ENCODE measurements at regions not wholly inside any gene's neighbourhood (a gene's known extent, or its start where the extent isn't known, plus 50 kb on each side); places are given as distances from the start of the nearest gene placed in this dataset.

GRCh38 chr2:215712219-215712868 is 276.5 kb upstream of the FN1 start:
- in situ Hi-C loops (cut with HindIII; ENCODE audit: low sequenced_read_pairs): no loop called here
- no peak for DNase-seq (ENCODE audit: low spot score)

GRCh38 chr2:215711471-215712034 is 275.7 kb upstream of the FN1 start:
- in situ Hi-C loops (cut with HindIII; ENCODE audit: low sequenced_read_pairs): no loop called here
- DNase-seq (ENCODE audit: low spot score): no peak

DNA sequence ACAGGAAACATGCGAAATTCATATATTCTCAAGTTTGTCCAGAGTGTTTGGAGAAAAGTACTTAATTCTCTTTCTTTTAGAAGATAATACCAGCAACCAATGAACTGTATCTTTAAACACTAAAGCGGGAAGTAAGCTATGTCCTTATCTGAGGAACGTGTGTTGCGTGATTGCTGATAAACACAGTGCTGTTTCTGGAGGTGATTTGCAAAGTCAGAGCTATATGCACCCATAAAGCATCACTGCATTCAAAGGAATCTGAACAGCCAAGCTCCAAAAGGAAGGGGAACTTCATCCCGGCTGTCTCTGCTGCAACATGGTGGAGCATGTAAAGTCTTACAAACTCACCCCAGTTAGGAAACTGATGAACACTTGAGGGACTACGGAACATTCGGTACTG is 271.7 kb upstream of the FN1 start:
- no peak for DNase-seq (ENCODE audit: low spot score)
- in situ Hi-C loops (cut with HindIII; ENCODE audit: low sequenced_read_pairs): no loop called here

DNA sequence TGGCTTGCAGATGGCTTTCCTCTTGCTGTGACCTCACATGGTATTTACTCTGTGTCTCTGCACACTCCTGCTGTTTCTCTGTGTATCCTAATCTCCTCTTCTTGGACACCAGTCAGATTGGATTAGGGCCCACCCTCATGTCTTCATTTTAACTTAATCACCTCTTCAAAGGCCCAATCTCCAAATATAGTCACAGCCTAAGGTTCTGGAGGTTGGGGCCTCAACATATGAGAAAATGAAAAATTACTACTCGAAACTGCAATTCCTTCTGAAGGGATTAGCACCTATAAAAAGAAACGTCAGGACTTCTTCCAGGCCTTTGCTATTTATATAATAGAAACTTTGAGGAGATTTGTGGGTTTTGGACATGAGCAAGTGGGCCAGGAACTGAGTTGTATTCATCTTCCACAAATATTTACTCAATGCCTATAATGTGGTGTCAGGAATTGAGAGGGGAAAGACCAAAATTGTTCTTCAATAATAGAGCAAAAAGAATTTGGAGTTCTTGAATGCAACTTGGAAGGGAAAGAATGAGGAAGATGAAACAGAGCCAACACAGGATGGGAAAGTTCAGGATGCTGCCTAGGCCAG is 270.0 kb upstream of the FN1 start:
- DNase-seq (ENCODE audit: low spot score): no peak
- in situ Hi-C loops (cut with HindIII; ENCODE audit: low sequenced_read_pairs): no loop called here

- DNase-seq (ENCODE audit: low spot score): no peak
- in situ Hi-C loops (cut with HindIII; ENCODE audit: low sequenced_read_pairs): no loop called here
Measured at GRCh38 chr2:215705281-215705680, 269.4 kb upstream of the FN1 start.

DNA sequence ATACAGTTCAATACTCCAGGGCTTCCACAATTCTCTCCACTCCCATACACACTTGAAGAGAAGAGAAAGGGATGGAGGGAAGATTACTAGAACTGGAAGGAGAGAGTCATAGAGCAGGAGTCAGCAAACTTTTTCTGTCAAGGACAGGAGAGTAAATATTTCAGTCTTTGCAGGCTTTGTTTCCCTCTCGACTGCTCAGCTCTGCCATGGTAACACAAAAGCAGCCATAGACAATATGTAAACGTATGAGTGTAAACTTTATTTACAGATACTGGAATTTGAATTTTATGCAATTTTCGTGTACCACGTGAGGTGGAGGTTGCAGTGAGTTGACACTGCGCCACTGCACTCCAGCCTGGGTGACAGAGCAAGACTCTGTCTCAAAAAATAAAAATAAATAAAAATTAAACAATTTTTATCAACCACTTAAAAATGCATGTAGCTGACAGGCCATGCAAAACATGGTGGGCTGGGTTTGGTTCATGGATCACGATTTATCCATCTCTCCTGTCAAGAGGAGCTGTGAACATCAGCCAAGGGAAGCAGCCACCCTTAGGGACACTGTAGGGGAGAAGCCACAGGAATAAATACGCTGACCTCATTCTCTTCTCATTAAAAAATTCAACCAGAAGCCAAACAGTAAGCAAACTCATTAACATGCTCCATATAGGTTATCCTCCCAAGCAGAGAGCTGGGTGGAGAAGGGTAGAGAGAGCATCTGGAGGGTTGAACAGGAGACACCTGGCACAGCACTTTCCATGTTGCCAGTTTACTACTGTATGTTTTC is 266.4 kb upstream of the FN1 start:
- in situ Hi-C loops (cut with HindIII; ENCODE audit: low sequenced_read_pairs): no loop called here
- no peak for DNase-seq (ENCODE audit: low spot score)

GRCh38 chr2:215699700-215700538 is 264.1 kb upstream of the FN1 start:
- DNase-seq (ENCODE audit: low spot score): no peak
- in situ Hi-C loops (cut with HindIII; ENCODE audit: low sequenced_read_pairs): no loop called here

GRCh38 chr2:215699018-215699417 is 263.1 kb upstream of the FN1 start:
- in situ Hi-C loops (cut with HindIII; ENCODE audit: low sequenced_read_pairs): no loop called here
- DNase-seq (ENCODE audit: low spot score): no peak

- DNase-seq (ENCODE audit: low spot score): no peak
- in situ Hi-C loops (cut with HindIII; ENCODE audit: low sequenced_read_pairs): no loop called here
Measured at GRCh38 chr2:215698566-215698965, 262.7 kb upstream of the FN1 start.

- in situ Hi-C loops (cut with HindIII; ENCODE audit: low sequenced_read_pairs): no loop called here
- no peak for DNase-seq (ENCODE audit: low spot score)
Measured at GRCh38 chr2:215697496-215697895, 261.6 kb upstream of the FN1 start.

- DNase-seq (ENCODE audit: low spot score): no peak
- in situ Hi-C loops (cut with HindIII; ENCODE audit: low sequenced_read_pairs): no loop called here
Measured at GRCh38 chr2:215697003-215697402, 261.1 kb upstream of the FN1 start.

- in situ Hi-C loops (cut with HindIII; ENCODE audit: low sequenced_read_pairs): no loop called here
- no peak for DNase-seq (ENCODE audit: low spot score)
Measured at GRCh38 chr2:215695861-215696260, 260.0 kb upstream of the FN1 start.

DNA sequence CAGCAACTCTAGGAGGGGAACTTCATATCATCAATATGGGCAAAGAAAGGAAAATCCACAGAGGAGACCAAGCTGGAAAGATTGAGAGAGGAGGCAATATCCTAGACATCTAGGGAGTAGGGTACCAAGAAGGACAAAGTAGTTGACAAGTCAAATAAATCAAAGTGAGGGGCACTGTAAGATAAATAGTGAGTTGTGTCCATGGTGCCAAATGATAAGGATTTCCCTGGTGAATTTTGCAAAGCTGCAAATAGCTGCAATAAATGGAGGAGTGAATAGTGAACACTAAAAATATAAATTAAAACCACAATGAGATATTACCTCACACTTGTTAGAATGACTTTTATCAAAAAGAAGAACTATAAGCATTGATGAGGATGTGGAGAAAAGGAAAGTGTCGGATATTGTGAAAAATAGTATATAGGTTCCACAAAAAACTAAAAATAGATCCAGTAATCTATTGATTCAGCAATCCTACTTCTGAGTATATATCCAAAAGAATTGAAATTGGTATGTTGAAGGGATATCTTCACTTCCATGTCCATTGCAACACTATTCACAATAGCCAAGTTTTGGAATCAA is 258.2 kb upstream of the FN1 start:
- in situ Hi-C loops (cut with HindIII; ENCODE audit: low sequenced_read_pairs): no loop called here

DNA sequence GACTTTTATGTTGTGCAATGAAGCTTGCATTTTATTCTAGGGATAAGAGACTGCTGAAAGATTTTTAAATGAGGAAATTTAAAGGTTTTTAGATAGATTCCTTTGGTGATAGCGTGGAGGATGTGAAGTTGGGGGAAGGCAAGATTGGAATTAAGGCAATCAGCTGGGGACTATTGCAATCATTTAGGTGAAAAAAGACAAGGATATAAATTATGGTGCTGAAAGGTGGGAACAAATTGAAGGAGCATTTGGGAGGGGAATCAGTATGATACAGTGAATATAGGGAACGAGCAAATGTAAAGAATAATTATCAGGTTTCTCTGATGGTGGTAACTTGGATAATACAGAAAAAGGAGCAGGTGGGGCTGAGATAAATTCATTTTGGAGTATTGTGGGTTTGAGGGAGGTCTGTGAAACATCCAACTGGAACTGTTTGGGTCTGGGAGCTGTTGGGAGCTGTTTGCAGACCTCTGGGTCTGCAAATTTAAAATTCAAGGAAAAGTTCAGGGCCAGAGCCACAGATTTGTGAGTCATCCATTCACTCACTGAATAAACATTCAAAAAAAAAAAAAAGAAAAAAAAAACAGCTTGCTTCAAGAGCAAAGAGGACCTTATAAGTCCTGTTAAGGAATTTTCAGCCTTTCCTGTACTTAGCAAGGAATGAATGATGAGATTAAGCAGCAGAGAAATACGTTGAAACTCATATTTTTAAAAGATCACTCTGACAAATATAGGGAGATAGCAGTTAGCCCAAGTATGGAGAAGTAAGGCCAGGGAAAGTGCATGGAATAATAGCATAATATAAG is 257.5 kb upstream of the FN1 start:
- in situ Hi-C loops (cut with HindIII; ENCODE audit: low sequenced_read_pairs): no loop called here
- DNase-seq (ENCODE audit: low spot score): no peak

More for the DNA sequence above, 258.2 kb upstream of the FN1 start:
- no peak for DNase-seq (ENCODE audit: low spot score)

GRCh38 chr2:215692387-215693079 is 256.7 kb upstream of the FN1 start:
- no peak for DNase-seq (ENCODE audit: low spot score)
- in situ Hi-C loops (cut with HindIII; ENCODE audit: low sequenced_read_pairs): no loop called here

DNA sequence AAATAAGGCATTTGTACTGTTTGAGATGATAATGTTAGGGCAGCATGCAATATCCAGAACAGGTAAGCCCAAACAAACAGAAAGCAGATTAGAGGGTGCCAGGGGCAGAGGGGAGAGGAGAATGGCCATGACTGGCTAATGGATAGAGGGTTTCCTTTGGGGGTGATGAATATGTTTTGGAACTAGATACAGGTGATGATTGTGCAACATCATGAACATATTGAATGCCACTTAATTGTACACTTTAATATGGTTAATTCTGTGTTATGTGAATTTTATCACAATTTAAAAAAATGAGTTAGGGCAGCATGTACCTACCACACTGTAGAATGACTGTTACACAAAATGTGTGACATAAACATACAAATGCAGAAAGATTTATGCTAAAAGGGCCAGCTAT is 255.5 kb upstream of the FN1 start:
- in situ Hi-C loops (cut with HindIII; ENCODE audit: low sequenced_read_pairs): no loop called here
- no peak for DNase-seq (ENCODE audit: low spot score)

DNA sequence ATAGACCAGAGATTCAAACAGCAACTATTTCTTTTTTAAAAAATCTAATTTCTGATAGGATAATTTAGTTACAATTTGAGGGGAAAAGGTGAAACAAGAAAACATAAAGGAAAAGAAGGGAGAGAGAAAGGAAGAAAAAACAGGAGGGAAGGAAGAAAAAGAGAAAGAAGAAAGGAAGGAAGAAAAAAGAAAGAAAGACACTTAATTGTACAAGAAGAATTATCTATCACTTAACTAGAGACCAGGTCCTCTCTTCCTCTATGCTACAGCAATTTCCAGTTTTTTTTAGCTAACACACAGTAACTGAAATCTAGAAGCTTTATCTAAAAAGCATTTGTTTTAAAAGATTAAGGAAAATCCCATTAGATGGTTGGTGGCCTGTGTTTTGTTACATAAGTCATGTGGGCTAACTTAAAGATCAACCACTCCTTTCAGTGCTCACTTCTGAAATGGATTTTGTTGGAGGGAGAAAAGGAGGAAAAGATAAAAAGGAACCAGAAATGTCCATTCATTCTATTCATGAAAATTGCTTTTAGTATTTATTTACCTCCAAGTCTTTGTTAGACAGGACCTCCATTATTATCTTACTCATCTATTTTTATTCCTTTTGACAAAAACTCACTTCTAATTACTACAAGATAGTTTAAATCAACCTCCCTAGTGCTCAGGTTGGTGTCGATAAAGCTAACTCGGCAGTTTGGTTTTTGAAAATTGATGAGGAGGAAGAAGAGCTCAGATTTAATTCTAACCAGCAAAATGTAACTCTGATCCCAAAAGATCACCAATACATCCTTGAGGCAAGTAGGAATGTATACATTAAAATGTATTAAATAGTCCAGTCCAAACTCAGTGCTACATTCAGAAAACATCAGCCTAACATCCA is 251.5 kb upstream of the FN1 start:
- no peak for DNase-seq (ENCODE audit: low spot score)
- in situ Hi-C loops (cut with HindIII; ENCODE audit: low sequenced_read_pairs): no loop called here

Measured in G401 (cell line).